ENCODE measurements at regions not wholly inside any gene's neighbourhood (a gene's known extent, or its start where the extent isn't known, plus 50 kb on each side); places are given as distances from the start of the nearest gene placed in this dataset.
"Not testable (repeated sequence)": the region's sequence is repeated elsewhere in the genome, so short reads cannot be mapped to it uniquely, and the experiment has no call there.

GRCh38 chr20:59485576-59486454, 118.5 kb upstream of the PHACTR3 start:
- in situ Hi-C loops (cut with MboI; ENCODE audit: low sequenced_read_pairs): no loop called here

GRCh38 chr20:59488459-59488858, 115.9 kb upstream of the PHACTR3 start:
- in situ Hi-C loops (cut with MboI; ENCODE audit: low sequenced_read_pairs): not testable (repeated sequence)

GRCh38 chr20:59490196-59491004, 113.9 kb upstream of the PHACTR3 start:
- in situ Hi-C loops (cut with MboI; ENCODE audit: low sequenced_read_pairs): not testable (repeated sequence)

GRCh38 chr20:59491884-59492283, 112.5 kb upstream of the PHACTR3 start:
- in situ Hi-C loops (cut with MboI; ENCODE audit: low sequenced_read_pairs): no loop called here

- in situ Hi-C loops (cut with MboI; ENCODE audit: low sequenced_read_pairs): no loop called here
These were observed 110.4 kb upstream of the PHACTR3 start for GRCh38 chr20:59493926-59494325.

- in situ Hi-C loops (cut with MboI; ENCODE audit: low sequenced_read_pairs): no loop called here
These were observed 109.2 kb upstream of the PHACTR3 start for GRCh38 chr20:59495166-59495565.

GRCh38 chr20:59495894-59496510, 108.3 kb upstream of the PHACTR3 start:
- in situ Hi-C loops (cut with MboI; ENCODE audit: low sequenced_read_pairs): no loop called here

GRCh38 chr20:59498291-59498690, 106.0 kb upstream of the PHACTR3 start:
- in situ Hi-C loops (cut with MboI; ENCODE audit: low sequenced_read_pairs): no loop called here

- in situ Hi-C loops (cut with MboI; ENCODE audit: low sequenced_read_pairs): no loop called here
These were observed 104.5 kb upstream of the PHACTR3 start for GRCh38 chr20:59499863-59500262.

GRCh38 chr20:59508729-59509128, 95.6 kb upstream of the PHACTR3 start:
- in situ Hi-C loops (cut with MboI; ENCODE audit: low sequenced_read_pairs): no loop called here

- in situ Hi-C loops (cut with MboI; ENCODE audit: low sequenced_read_pairs): no loop called here
These were observed 91.7 kb upstream of the PHACTR3 start for GRCh38 chr20:59512651-59513050.

- in situ Hi-C loops (cut with MboI; ENCODE audit: low sequenced_read_pairs): no loop called here
These were observed 89.8 kb upstream of the PHACTR3 start for GRCh38 chr20:59514554-59514953.

- in situ Hi-C loops (cut with MboI; ENCODE audit: low sequenced_read_pairs): no loop called here
These were observed 89.1 kb upstream of the PHACTR3 start for GRCh38 chr20:59515013-59515905.

GRCh38 chr20:59515906-59516209, 88.5 kb upstream of the PHACTR3 start:
- in situ Hi-C loops (cut with MboI; ENCODE audit: low sequenced_read_pairs): no loop called here

- in situ Hi-C loops (cut with MboI; ENCODE audit: low sequenced_read_pairs): no loop called here
These were observed 85.2 kb upstream of the PHACTR3 start for GRCh38 chr20:59518881-59519706.

GRCh38 chr20:59519707-59520014, 84.7 kb upstream of the PHACTR3 start:
- in situ Hi-C loops (cut with MboI; ENCODE audit: low sequenced_read_pairs): no loop called here

- in situ Hi-C loops (cut with MboI; ENCODE audit: low sequenced_read_pairs): no loop called here
These were observed 83.5 kb upstream of the PHACTR3 start for GRCh38 chr20:59520814-59521213.

GRCh38 chr20:59525500-59526241, 78.7 kb upstream of the PHACTR3 start:
- in situ Hi-C loops (cut with MboI; ENCODE audit: low sequenced_read_pairs): no loop called here

Measured in HL-60/S4 (cell line).